ENCODE measurements at regions not wholly inside any gene's neighbourhood (a gene's known extent, or its start where the extent isn't known, plus 50 kb on each side); places are given as distances from the start of the nearest gene placed in this dataset.
A peak's percentile ranks its signal among the peaks of the same experiment; 100 is the strongest.
"Not testable (repeated sequence)": the region's sequence is repeated elsewhere in the genome, so short reads cannot be mapped to it uniquely, and the experiment has no call there.

DNA sequence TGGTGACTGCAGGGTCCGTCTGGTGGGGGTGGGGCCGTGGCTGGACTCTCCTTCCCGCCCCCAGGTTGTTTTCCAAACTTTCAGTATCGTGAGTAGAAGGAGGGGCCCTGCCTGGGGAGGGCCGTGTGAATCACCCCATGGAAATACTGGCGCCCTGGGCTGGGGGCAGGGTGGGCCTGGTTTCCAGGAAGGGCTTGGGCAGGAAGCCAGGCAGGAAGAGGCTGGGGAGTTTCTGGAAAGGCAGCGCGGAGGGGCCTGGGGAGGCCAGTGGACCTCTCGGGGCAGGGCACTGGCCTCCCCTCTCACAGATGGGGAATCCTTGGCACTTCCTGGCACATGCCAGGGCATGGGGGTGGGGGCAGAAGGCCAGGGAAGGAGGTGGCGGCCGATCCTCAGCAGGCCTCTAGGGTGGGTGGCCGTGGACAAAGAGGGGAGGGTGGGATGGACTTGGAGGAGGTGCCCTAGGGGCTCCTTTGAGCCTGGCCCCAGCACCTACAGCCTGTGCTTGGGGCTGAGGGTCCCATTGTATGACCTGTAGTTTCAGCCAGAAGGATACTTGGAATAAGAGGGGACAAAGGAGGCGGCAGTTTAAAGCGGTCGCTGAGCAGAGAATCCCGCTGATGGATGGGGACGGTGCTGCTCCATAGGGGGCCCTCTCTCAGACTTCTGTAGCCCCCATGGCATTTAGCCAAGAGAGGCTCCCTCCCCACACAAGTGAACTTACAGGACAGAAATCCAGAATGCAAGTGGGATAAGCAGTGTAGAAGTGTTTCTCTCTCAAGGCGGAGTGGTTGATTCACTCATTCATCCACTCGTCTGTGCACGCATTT, 56.5 kb upstream of the GATA2 start:
- peak; percentile 95 for DNase-seq (ENCODE audit: low spot score)

DNA sequence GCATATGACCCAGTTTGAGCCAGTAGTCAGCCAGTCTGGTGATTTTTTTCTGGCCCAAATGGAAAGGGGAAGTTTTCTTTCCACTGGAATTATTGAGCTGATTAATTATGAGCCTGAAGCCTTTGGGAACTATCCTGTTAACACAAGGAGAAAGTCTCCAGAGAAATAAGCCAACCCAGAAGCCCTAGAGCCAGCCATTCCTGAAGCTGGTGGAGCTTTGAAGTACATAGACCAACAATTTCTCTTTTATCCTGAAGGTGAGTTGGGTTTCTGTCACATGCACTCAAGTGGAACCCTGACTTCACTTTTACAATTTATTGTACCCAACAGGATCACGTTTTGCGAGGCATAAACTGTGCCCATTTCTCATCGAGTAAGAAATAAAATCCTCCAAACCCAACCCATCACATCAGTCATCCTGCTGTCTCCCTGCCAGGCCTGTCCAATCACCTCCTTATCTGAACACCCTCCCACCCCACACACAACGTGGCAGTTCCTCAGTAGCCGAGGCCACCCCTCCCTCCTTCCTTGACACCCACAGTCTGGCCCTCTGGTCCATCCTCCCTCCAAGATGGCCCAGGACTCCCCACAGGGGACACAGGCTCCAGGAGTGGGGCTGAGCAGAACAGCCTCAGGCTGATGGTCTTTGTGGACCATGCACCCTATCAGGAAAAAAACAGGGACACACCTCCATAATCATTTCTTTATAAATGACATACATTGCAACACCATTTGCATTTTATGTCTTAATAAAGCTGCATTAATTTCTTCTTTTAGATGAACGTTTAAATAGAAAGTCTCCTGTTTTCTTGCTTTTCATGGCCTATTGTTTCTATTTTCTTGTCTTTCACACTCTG, 55.7 kb upstream of the GATA2 start:
- DNase-seq (ENCODE audit: low spot score): peak; percentile 75

DNA sequence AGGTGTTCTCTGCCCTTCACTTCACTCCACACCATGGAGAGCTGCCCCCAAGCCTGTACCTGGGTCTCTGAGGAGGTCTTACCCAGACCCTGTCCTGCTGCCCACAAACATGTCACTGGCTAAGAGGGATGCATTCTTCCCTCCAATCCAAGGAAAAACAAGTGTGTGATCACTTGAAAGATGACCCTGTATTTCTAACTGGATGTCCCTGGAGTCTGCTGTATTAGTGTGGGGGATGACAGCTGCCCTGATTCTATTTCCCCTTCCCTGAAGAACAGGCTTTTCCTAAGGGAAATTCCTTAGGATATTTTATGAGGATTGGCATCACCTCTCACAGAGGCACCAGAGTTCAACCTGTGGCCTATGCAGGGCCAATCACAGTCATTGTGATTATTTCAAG, 55.0 kb upstream of the GATA2 start:
- DNase-seq (ENCODE audit: low spot score): no peak

DNA sequence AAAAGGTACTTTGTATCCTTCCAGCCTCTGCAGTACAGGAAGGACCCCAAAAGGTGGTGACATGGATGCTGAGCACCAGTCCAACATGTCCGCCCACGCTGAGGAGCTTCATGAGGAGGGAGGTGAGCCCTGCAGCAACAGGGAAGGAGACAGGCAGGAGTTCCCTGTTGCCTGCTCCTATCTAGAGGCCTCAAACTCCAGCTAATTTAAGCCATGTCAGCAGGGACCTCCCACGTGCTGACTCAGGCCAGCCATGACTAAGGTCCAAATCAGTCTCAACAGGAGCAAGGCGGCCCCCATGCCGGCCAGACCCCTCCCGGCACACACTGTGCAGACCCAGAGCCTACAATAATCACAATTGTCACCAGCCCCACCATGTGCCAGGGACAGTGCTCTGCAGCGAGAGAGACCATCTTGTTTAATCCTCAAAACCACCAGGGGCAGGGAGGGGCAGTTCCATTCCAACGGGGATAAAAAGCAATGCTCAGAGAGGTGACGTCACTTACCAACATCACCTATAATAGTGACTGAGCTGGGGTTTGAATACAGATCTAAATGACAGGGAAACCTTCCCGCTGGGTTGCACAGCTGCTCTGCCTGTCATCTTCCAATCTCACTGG, 54.5 kb upstream of the GATA2 start:
- DNase-seq (ENCODE audit: low spot score): peak; percentile 51

DNA sequence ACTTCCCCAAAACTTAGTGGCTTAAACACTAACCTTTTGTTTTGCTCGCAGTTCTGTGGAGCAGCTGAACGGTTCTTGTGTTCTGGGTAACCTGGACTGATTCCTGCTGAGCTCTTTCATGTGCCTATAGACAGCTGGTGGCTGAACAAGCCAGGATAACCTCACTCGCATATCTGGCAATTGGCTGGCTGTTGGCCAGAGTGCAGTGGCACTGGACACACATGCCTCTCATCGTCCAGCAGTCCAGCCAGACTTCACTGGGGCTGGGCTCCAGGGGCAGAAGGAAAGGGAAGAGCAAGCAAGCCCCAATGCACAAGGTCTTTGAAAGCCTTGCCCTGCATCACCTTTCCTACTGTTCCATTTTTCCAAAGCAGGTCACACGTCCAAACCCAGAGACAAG, 53.6 kb upstream of the GATA2 start:
- DNase-seq (ENCODE audit: low spot score): no peak

DNA sequence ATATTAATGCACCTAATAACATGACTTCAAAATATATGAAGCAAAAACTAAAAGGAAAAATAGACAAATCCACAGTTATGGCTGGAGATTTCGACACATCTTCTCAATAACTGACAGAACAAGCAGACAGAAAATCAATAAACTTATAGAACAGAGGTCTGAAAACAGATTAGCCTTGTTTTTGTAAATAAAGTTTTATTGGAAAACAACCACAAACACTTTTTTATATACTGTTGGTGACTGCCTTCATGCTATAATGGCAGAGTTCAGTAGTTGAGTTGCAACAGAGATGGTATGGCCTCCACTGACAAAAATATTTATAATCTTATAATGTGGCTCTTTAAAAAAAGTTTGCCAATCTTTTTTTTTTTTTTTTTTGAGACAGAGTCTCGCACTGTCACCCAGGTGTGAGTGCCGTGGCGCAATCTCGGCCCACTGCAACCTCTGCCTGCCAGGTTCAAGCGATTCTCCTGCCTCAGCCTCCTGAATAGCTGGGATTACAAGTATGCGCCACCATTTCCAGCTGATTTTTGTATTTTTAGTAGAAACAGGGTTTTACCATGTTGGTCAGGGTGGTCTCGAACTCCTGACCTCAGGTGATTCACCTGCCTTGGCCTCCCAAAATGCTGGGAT, 52.2 kb upstream of the GATA2 start:
- no peak for DNase-seq (ENCODE audit: low spot score)

DNA sequence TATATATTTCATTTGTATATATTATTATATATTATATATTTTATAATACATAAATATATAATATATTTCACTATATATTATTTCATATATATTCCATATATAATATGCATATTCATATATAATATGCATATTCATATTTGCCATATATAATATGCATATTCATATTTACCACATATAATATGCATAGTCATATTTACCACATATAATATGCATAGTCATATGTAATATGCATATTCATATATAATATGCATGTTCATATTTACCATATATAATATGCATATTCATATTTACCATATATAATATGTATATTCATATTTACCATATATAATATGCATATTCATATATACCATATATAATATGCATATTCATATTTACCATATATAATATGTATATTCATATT, 51.2 kb upstream of the GATA2 start:
- DNase-seq (ENCODE audit: low spot score): no peak

DNA sequence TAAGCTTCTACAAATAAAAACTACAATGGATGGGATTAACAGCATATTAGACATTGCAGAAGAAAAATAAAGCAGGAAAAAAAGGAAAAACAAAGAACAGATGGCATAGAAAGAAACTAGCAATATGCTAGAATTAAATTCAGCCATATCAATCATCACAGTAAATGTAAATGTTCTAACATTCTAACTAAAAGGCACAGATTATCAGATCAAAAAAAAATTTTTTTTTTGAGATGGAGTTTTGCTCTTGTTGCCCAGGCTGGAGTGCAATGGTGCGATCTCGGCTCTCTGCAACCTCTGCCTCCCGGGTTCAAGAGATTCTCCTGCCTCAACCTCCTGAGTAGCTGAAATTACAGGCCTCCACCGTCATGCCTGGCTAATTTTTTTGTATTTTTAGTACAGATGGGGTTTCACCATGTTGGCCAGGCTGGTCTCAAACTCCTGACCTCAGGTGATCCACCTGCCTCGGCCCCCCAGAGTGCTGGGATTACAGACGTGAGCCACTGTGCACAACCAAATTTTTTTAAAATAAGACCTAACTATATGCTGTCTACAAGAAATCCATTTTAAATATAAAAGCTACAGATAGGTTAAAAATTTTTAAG, 50.7 kb upstream of the GATA2 start:
- DNase-seq (ENCODE audit: low spot score): not testable (repeated sequence)

Measured in H4 (cell line).